GM21825 (cell line): ENCODE measurements at regions not wholly inside any gene's neighbourhood (a gene's known extent, or its start where the extent isn't known, plus 50 kb on each side); places are given as distances from the start of the nearest gene placed in this dataset.

Experiments used
- ATAC-seq: cut with Tn5 transposase; IDR thresholded peaks from one replicate; pipeline ENCODE4 v1.9.1; 2021; ENCODE audit warnings: mild to moderate bottlenecking, moderate library complexity; ENCODE audit not compliant: unreplicated experiment

DNA sequence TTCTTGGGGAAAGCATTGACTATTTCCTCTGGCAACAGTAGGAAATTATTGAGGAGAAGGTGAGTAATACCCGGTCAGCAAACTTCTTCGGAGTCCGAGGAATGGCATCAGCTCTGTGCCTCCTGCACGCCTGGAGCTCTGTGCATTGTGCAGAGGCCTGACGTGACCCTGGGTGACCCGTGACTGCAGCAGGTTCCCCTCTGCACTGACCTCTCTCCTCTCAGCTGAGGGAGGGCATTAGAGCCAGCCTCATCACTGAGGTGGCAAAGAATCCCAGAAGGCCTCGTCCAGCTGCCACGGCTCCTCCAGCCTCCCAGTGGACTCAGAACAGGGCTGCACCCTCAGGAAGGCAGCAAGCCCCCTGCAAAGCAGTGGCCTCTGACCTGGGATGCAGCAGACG lies 502.9 kb downstream of the CD83 start:
- no peak for ATAC-seq

DNA sequence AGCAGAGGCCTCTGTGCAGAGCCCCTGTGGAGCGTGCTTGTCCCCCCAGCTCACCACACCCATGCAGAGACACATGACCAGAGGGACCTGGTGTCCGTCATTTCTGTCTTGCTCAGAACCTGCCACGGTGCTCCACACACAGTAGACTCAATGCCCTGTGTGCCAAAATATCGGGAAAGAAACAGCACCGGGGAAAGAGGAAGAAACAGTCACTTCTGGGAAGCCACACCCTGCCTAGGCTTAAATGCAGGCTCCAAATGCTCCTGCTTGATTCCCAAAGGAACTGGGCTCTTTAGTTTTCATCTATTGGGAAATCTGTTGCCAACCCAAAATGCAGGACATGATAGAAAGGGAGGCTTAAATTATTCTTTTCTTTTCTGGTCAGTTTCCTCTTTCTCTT lies 503.9 kb downstream of the CD83 start:
- no peak for ATAC-seq

DNA sequence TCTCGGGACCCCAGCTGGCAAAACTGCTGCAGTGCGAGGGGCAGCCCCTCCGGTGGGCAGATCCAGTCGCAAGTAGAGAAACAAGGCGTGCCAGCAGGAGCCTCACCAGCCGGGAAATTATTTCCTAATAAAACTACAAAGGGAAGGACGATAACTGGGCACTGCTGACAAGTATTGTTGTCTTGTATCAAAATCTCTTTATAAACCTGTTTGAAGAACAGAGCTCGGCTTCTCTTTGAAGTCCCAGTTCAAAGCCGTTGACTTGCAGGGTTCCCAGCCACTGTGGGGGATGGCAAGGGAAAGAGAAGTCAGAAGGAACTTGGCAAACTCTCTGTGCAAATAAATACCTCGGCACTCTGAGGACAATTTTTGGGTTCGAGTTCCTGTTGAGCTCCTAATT lies 504.5 kb downstream of the CD83 start:
- ATAC-seq: no peak

DNA sequence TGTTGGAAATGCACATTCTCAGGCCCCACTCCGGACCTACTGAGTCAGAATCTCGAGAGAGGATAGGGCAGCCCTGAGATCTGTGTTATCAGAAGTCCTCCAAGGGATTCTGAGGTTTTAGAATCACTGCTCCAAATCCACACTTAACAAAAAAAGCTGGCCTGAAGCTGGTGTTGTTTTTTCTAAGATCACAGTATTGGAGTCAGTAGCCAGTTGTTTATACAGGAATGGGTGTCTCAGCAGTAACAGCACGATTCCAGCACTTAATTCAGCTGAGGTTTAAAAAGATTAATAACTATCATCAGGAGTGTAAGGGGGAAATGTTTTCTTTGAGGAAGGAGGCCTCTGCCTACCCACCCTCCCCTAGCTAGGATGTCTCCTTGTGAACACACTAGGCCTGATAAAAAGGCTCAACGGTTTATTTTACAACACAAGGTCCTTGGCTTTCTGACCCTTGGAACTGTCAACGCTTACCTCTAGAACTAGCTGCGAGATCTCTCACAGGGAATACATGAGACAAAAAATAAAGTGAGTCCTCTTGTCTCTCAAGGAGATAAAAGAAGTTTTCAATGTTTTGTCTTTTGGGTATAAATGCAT lies 505.4 kb downstream of the CD83 start:
- no peak for ATAC-seq

DNA sequence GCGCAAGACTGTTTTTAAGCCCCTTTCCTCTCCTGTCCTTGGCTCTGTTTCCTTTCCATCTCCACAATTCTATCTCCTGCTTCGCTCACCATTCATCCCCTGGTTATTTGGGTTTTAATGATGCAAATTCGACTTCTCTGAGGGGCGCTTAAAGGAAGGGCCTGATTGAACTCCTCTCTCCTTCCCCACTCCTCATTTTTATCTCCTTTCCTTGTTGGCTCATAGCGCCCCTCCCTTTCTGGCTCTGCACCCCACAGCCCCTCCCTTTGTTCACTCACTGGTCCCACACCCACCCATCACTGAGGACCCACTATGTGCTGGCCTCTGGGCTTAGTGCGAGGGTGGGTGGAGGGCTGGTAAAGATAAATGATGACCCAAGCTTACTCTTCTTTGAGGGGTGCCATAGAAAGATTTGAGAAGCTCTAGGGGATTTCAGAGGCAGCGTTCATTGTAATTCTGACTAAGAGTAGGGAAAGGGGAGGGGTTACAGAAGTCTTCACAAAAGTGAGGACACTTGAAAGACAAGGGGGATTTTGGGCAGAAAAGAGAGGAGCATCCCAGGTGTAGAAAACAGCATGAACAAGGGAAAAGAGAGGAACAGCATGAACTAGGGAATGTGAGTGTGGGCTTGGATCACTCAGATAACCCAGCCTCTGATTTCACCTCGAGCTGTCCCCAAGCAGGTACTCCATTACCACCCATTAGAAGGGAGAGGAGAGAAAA lies 507.8 kb downstream of the CD83 start:
- ATAC-seq: no peak

DNA sequence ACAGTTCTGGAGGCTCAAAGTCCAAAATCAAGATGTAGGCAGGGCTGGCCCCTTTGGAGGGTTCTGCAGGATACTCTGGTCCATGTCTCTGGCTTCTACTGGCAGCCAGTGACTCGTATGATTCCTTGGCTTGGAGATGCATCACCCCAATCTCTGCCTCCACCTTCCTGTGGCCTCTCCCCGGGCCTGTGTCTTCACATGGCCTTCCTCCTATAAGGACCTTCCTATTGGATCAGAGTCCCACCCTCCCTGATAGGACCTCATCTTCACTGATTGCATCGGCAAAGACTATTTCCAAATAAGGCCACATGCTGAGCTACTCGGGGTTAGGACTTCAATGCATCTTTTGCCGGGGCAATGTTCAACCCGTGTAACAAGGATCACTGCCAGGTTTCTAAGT lies 509.0 kb downstream of the CD83 start:
- no peak for ATAC-seq

DNA sequence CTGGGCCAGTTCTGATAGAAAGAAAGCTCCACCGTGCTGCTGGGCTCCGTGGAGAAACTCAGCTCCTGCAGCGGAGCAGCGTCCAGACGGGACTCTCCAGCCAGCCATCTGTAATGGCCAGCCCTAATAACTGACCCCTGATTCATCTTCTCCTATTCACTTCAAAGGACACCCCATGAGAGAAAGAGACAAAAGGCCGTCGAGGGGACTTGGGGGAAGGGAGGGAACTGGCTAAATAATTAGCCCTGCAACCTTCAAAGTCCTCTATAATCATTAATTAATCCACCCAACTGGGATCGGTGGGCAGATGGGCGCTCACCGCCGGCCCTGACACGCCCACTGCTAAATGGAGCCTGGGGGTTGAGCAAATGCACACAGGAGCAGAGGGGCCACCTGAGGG lies 512.4 kb downstream of the CD83 start:
- no peak for ATAC-seq

DNA sequence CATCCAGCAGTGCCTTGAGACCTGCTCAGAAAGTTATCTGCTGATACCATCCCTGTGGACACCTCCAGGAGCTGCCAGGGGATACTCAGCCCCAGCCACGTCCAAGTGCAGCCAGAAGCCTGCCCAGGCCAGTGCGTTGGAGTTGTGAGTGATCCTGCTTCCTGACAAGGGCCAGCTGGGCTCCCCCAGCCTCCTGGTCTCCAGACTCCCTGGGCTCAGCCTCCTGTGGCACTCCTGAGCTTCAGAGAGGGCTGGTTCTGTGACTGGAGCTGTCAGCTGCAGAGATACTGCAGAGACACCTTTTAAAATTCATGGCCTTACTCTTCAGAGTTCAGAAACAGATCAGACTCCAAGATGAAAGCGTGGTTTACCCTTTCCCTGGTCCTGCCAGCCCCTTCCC lies 515.9 kb downstream of the CD83 start:
- no peak for ATAC-seq

DNA sequence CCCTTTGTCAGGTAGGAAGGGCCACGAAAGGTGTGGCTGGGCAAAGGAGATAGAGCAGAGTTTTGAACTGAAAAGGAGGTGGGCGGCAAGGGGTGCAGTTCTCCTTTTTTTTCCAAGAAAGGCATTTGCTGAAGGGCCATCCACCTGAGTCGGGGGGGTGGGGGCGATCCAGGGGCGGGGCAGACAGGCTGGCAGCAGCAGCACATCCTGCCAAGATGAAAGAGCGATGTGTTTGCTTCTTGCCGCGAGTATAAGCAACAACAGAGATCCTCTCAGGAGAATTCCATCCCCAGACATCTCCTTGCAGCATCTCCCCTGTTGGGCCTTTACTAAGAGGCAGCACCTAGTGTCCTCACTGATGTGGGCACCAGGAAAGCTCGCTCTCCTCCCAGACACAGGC lies 516.5 kb downstream of the CD83 start:
- no peak for ATAC-seq

DNA sequence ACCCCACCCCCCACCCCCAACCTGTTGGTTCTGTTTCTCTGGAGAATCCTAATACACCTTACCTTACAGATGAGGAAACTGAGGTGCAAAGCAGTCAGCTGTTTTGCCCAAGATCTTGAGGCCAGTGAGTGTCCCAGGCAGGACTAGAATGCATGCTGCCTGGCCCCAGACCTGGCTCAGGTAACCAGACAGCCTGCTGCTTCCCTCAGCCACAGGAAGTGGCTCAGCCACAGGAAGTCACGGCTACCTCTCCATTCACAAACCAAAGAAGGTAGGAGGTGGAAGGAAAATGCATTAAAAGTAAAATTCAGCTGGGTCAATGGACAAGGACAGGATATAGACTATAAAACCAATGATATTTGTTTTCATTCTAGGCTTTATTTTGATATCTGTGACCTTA lies 517.6 kb downstream of the CD83 start:
- ATAC-seq: no peak

DNA sequence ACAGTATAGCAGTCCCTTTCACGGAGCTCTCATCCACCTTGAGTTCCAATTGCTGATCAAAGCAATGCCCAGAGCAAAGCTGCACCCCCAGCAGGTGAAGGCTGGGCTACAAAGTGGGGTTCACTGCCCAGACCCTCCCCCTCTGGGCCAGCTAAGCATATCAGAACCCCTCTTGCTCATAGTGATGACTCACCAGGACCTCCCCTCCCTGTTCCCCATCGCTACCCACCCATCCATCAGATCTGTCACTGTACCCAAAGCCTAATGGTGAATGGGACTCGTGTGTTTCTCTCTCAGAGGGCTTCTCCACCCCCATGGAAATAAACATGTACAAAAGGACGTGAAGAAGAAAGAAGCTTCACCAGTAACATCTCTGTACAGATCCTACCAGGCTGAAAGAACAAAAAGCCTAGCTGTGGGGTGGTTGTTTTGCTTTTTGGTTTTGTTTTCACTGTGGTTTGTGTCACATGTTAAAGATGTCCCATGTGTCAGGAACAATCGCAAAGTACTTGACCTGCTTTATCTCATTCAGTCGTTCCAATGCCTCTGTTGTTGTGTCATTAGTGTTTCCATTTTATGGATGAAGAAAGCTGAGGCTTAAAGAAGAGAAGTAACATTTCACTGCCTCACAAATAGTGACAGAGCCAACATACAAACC lies 518.5 kb downstream of the CD83 start:
- ATAC-seq: no peak

DNA sequence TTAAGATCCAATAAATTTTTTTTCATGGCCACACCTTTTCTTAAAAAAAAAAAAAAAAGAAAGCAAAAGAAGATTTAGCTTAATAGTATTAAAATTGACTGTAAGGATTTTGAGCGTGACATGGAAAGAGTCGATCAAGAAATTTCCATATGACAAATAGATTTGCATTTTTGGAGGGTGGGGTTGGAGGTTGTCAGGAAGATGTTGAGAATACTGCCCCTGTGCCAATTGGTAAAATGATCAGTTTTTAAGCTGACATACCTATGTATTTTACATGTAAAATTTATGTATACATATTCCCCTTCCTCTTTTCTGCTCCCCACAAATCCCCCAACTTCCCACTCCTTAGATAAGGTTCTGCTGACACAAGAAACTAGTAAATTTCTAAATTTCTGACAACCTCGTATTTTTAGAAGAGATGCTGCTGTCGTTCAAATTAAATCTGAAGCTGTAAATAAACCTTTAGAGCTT lies 520.9 kb downstream of the CD83 start:
- no peak for ATAC-seq

DNA sequence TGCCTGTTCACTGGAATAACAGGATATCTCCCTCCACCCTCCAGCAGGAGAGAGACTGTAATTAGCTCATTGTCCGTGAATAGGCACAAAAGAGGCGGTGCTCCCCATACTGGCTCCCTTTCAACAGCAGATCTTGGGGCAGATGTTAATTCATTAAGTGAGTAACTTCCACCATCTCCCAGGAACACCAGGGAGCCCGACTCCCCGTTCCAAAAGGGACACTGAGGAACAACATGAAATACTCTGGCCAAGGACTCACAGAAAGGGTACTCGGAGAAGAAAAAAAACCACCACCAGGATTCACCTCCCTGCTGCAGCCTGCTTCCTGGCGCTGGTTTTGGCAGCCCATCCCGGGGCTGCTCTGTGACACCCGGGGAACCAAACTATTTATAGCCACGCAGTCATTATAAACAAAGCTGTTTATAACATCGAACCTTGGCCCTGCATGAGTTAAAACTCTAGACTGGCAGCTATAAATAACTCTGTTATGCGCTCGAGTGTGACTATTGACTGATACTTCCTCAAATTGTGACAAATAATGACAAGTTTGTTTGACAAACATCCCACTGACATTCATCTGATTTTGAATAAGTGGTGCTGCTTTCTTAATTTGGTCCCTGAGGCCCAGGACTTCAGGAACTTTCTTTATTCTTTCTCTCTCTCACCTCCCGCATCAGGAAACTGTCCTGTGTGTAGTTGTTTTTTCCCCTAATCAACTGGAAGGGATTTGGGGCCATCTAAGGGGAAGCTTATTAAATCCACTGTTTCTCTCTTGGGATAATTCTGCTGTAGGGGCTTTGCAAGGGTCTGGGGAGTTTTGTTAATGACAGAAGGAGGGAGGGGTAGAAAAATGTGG lies 521.6 kb downstream of the CD83 start:
- no peak for ATAC-seq

DNA sequence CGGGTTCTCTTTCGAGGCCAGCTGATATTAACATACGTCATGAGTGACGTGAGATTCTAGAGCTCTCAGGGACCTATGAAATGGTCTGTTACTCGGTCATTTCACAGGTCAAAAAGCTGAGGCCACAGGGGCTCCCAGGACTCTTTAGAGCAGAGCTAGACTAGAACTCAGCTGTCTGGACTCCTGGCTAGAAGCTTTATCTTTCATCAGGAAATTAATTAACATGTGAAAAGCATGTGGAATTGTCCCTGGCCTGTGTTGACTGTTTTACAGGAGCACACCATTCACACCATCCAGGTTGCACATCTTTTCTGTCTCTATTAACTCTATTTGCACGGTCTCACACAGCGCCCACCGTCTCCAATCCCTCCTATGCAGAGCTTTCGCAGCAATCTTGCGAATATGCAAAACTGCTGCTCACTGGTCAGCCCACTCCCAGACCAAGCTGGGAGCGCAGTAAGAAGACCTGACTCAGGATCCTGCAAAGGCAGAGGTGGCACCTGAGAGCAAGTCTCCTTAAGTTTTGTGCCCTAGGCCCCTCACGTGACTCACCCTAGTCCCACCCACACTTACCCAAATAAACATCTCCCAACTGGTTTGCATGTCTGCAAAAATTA lies 522.5 kb downstream of the CD83 start:
- no peak for ATAC-seq

DNA sequence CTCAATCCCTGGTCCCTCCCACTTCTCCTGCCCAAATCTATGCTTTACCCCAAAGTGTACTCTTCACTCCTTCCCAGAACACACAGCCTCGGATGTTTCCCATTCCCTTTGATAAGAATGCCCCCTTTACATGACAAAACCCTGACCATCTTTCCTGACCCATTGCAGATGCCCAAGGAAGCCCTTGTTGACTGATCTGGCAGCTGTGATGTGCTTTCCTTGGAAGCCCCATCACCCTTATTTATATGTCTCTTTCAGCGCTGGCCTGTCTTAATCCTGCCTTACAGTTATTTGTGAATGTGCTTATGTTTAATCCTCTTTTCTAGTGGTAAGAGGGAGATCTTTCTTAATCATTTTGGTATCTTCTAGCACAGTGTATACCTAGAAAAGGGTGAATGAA lies 523.1 kb downstream of the CD83 start:
- no peak for ATAC-seq

DNA sequence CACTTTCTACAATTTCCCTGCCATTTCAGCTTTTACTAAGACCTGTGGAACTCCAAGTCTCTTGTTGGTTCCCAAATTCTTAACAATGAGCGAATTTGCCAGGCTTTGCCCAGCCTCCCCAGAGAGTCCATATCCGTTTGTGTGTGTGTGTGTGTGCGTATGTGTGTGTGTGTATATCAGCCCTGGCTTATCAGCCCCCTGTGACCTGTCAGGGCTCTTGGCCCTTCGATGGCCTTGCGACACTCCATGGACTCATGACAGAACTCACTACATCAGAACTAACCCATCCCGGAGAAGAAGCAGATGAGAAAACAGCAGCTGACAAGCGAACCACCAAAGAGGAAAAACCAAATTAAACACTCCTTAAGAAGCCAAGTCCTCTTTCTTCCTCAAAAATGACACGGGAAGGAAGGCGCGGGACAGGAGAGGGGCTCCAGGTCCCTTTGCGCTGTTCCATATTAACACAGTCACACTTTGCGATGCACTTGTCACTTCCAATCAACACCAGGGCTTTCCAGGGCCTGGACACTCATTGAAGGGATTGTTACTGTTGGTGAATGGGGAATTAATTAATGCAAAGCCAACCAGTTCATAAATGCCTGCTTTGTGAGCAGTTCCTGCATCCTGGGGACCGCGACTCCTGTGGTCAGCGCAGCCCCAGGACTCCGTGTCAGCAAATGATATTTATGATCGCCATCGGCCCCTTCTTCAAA lies 524.0 kb downstream of the CD83 start:
- no peak for ATAC-seq

DNA sequence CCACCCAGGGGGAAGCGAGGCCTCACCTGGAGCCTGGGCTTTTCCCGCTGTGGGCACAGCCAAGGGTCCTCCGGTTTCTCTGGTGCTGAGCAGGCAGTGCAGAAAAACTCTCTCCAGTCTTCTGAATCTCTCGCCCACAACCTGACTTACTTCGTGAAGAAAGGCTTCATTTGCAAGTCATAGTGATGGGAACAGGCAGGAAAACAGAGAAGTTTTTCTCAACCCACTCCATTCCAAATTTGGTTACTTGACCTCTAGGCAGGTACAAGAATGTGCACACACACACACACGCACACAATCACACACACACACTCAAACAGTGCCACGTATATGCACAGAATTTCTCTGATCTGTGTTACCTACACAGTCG lies 524.5 kb downstream of the CD83 start:
- no peak for ATAC-seq

DNA sequence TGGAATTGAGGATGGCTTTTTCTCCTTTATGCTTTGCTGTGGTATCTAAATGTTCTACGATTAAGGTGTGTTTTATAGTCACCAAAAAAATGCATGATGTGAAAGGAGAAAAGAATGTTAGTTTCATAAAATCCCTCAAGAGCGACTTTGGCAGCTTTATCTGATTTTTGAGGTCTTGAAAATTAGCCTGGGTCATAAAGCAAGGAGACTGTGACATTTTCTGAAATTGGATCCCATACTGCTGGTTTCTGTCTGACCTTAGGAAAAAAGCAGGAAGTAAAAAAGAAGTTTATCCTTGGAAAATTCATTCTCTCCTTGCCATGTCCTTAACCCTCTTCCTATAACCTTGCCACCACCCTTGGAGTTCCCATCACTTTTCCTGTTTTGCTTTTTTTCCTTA lies 525.3 kb downstream of the CD83 start:
- ATAC-seq: no peak

DNA sequence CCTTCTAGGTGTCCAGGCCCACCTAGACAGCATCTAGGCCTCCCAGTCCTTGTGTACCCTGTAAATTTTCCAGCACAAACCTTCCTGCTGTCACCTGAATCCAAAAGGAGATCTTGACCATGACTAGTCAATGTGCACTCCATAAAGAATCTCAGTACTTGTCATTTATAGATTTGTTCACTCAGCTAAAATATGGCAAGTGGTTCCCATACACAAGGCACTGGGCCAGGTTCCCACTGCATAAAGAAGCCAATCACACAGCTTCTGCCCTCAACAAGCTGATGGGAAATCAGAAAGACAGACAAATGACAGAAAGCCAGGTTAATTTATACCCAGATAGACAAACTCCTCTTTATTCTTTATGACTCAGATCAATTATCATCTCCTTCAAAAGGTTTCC lies 526.8 kb downstream of the CD83 start:
- ATAC-seq: no peak

DNA sequence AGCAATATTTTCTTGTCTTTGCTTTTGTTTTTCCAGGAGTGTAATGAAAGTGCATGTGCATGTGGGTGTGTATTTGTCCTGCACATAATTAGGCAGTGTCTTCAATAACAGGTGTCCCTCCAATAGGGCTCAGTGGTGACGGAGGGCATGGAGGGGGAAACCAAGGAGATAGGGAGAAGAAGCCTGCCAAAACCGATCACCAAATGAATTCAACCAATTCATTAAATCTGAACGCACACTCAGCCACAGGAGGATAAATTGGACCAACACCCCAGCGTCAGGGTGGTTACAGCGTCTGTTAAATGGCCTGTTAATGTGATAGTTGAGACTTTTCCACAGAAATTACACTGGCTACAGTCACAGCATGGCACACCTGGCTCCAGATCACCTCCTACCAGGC lies 527.6 kb downstream of the CD83 start:
- ATAC-seq: no peak
